Fibroblast of skin of right quadriceps (primary cell): ENCODE measurements at regions not wholly inside any gene's neighbourhood (a gene's known extent, or its start where the extent isn't known, plus 50 kb on each side); places are given as distances from the start of the nearest gene placed in this dataset.

ENCODE experiments used
- DNase-seq: peaks from one replicate; pipeline ENCODE4 v3.0.0-alpha.2; 2013

DNA sequence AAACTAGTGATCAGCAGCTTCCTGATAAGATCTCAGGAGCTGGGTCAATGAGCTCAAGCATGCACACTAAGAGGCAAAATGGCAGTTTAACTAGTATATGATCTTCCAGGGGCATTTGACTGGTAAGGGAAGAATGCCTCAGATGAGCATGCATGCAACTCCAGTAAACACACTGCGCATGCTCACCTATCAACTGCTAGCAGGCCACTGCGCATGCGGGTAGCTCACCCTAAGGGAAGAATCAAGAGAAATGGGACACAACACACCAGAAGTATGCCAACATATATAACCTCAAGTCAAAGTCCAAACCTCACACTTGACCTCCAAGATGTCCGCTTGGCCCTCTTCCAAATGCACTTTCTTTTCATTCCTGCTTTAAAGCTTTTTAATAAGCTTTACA lies 1004.0 kb downstream of the ADGRL3 start:
- no peak for DNase-seq

DNA sequence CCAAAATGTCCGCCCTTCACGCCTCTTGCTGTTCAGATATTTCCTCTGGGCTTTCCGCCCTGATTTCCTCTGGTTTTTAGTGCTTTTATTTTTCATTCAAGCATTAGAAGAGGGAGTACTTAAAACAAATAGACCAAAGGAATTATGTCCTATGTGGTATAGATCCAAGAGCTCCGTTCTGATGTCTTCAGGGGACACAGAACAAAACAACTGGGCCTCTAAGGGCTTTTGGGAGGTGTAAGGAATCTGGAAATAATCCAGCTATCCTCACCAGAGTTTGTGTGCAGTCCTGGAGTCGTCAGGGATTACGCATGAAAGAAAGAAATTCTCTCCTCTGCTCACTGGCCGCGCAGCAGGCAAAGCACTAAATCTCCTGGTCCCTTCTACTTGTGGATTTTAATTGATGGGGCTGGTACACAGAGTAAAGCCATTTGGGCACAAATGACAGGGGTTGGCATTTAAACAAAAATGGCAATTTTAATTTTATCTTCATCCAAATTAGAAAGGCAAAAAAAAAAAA lies 999.2 kb downstream of the ADGRL3 start:
- no peak for DNase-seq

DNA sequence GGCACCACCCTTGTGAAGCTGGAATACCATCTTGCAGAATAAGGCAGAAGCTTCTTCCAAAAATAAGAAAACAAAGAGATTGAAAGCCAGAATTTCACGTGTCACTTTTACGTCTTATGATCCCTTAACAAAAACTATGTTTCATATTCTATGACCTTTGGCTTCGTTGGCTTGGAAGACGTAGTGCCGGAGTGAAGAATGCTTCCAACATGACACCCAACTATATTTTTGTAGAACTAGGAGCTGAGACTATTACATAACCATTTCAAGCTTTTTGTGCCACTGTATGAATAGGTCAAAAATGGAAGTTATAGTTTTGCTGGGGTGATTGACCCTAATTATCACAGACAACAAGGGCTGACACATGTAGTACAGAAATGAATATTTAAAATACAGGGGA lies 996.2 kb downstream of the ADGRL3 start:
- DNase-seq: no peak

DNA sequence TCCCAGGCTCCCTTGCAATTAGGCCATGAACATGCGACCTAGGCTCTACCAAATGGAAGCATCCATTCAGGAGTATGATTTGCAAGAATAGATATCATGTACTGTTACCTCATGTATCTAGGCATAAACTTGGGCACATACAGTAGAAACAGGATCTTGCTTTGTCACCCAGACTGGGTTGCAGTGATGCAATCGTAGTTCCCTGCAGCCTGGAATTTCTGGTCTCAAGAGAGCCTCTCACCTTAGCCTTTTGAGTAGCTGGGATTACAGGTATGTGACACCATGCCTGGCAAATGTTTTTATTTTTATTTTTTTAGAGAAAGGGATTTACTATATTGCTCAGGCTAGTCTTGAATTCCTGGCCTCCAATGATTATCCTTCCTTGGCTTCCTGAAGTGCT lies 994.2 kb downstream of the ADGRL3 start:
- DNase-seq: no peak

DNA sequence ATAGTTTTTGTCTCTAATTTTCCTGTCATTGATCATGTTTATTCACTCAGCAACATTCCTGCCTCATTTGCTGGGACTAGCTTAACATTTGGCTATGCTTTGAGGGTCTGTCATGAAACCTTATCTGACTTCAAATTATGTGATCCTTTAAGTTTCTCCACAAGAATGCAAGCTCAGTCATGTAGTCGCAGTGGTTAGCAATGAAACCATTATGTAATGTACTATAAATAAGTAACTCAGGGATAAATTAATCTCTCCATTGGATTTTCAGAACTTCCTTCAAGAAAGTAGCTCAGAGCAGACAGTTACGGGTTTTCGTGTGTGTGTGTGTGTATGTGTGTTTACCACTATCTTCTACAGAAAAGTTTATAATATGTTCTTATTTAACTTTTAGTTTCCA lies 993.6 kb downstream of the ADGRL3 start:
- no peak for DNase-seq

DNA sequence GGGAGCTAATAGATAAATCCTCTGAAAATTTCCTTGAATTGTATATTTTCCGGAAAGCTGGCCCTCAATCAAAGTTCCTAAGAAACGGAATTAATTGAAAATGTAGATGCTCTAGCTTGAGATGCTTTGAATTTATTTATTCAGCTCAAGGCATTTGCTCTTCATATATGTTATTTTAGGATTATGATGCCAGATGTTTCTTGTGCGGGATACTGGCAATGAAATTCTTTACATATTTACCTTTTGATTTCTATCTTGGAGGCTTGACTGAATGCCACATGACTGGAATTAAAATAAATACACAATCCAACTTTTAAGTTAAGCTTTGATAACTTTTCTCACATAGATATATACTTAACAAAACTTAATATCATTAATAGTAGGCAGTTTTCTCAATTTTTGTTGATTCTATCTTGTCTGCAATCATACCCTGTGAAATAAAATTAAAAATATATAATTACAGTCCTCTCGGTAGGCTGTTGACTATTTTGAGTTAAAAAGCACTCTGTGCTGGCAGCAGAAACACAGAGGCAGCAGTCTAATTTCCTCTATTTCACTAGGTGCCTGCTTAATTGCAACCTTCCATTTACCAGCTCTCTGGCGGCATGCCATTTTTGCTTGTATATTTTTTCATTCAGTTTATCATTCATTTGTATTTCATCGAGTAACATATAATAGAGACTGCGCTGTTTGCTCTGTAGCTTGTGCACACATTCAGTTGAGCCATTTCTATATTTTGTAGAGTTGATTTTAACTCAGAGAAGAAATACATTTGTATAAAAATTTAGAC lies 991.5 kb downstream of the ADGRL3 start:
- no peak for DNase-seq

DNA sequence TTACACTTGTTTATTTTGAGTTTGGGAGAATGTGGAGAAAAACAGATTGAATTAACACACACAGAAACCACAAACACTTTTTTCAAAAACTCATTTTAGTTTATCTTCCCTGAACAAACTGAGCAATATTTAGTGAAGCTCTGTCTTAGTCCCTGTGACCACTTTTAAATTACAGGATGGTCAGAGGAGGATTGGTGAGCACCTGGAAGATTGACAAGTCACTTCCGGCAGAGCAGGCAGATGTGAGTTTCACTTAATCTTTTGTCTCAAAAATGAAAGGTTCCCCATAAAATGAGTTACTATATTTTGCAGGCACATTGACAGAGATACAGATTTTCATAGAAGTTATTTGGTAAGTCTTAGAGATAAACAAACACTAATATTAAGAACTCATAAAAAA lies 970.1 kb downstream of the ADGRL3 start:
- no peak for DNase-seq

DNA sequence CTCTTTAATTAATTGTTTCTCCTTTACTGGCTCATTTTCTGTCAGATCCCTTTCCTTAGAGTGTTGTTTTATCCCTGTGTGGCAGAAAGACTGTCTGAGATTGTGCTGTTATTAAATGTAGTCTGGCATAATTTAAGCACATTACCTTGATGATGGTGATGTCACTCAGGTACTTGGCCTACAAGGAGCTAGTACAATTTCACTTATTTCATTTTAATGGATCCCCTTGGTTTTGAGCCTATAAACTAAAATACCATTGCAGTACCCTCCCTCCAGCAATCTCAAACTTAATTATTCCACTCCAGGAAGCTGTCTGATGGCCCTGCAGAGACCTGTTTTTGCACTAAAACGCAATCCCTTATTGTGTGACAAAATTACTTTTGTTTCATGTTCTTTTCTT lies 968.6 kb downstream of the ADGRL3 start:
- no peak for DNase-seq

DNA sequence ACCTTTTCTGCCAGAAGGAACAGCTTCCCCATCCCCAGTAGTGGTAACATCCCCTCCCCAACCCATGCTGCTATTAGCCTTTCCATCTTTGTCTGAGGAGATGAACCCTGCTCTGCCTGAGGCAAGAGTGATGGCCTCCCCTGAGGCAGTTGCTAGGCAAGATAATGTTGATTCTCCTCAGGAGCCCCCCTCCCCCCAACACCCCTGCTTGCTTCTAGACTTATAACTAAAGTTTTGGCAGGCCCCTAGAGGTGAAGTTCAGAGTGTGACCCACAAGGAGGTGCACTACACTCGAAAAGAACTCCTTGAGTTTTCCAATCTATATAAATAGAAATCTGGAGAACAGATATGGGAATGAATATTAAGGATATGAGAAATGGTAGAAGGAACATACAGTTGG lies 962.5 kb downstream of the ADGRL3 start:
- DNase-seq: no peak

DNA sequence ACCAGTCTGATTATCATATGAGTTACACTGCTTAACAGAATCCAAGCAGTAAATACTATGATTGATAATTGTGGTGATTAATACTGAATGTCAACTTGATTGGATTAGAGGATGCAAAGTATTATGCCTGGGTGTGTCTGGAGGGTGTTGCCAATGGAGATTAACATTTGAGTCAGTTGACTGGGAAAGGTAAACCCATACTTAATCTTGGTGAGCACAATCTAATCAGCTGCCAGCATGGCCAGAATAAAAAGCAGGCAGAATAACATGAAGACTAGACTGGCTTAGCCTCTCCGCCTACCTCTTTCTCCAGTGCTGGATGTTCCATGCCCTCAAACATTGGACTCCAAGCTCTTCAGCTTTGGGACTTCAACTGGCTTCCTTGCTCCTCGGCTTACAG lies 961.3 kb downstream of the ADGRL3 start:
- no peak for DNase-seq

DNA sequence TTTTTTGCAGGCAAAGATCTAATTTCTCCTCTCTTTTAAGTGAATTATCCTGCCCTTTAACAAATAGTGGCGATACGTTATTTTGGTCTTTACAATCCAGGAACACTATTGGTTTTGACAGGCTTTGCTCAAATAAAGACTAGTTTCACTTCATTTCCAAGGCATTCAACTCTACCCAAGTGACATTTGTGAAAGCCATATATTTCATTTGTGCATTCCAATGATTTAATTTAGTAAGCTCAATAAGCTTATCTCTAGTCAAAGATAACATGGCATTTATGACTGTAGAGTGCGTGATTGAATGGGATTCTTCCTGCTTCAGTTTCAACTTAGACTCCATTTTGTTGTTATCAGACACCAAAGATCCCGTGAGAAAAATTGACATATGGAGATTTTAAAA lies 959.8 kb downstream of the ADGRL3 start:
- DNase-seq: no peak

DNA sequence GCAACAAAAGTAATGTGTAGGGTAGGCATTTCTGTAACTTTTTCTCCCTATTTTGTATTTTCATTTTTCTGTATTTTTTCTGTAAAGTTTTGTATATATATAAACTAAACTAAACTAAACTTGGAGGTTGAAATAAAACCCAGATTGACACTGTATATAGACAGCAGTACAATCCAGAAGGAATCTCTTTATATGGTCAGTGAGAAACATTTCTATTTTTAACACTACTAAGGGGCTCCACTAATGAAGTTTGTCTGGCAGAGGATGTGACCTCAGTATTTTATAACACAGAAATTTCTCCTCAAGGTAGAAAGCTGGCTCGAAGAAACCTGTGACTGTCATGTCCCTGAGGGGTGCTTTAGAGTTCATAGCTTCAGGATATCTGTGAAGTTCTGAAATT lies 959.2 kb downstream of the ADGRL3 start:
- DNase-seq: no peak

DNA sequence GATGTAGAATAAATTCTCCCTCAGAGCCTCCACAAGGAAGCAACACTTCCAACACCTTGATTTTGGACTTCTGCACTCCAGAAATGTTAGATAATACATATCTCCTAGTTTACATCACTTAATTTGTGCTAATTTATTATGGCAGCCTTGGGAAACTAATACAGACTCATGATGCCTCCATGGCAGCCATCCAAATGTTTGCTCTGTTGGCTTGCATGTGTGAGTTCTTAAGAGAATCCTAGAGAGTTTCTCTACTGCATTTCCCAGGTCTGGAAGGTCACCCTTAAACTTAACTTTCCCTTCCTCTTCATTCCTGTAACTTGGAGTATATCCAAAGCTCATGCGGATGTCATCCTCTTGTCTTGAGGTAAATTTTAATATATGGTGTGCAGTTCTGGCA lies 956.1 kb downstream of the ADGRL3 start:
- DNase-seq: no peak

DNA sequence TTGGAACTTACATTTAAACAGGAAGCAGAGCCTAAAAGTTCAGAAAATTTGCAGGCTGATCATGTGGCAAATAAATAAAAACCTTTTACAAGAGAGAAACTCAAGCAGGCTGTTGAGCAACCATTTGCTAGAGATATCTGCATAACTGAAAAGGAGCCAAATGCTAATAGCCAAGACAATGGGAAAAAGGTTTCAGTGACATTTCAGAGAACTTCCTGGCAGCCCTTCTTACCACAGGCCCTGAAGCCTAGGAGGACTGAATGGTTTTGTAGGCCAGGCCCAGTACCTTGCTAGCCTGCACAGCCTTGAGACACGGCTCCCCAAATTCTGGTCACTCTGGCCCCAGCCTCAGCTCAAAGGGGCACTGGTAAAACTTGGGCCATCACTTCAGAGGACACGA lies 945.1 kb downstream of the ADGRL3 start:
- DNase-seq: no peak

DNA sequence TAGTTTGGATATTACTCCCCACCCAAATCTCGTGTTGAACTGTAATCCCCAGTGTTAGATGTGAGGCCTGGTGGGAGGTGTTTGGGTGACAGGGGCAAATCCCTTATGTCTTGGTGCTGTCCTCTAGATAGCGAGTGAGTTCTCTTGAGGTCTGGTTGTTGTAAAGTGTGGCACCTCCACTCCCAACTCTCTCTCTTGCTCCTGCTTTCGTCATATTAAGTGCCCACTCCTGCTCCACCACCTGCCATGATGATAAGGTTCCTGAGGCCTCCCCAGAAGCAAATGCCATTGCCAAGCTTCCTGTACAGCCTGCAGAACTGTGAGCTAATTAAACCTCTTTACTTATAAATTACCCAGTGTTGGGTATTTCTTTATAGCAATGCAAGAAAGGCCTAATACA lies 944.3 kb downstream of the ADGRL3 start:
- no peak for DNase-seq

DNA sequence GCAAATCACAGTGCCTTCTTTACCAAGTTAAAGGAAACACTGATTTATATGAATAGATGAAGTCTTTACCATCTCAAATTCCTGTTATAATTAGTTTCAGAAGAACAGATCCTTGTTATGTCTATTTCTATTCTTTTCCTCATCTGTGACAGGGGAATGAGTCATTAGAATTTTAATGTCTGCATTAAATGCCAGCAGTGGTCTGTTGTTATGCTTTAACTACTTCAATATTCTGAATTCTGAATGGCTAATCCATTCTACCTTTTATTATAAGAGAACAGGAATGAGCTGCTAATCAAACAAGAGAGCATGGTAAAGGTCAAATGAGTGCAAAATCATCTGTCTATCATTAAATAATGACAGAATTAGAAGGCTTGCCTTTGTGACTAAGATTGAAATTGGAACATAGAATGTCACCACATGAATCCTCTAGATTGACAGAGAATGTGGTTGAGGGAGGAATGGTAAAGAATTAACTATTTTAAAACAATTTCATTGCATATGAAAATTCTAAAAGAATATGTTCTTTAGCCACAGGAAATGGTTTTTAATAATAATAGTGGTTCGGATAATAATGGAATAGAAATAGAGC lies 935.5 kb downstream of the ADGRL3 start:
- DNase-seq: peak; percentile 30

DNA sequence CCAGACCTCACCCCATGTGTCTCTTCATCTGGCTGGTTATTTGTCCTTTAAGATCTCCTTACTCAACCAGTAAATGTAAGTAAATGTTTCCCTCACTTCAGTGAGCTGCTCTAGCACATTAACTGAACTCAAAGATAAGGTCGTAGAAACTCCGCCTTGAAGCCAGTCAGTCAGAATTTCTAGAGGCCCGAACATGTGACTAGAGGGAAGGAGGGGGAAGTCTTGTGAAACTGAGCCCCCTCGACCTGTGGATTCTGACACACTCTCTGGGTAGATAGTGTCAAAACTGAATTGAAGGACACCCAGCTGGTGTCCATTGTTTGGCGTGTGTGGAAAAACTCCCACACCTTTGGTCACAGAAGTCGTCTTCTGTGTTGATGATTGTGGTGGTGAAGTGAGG lies 933.9 kb downstream of the ADGRL3 start:
- no peak for DNase-seq

DNA sequence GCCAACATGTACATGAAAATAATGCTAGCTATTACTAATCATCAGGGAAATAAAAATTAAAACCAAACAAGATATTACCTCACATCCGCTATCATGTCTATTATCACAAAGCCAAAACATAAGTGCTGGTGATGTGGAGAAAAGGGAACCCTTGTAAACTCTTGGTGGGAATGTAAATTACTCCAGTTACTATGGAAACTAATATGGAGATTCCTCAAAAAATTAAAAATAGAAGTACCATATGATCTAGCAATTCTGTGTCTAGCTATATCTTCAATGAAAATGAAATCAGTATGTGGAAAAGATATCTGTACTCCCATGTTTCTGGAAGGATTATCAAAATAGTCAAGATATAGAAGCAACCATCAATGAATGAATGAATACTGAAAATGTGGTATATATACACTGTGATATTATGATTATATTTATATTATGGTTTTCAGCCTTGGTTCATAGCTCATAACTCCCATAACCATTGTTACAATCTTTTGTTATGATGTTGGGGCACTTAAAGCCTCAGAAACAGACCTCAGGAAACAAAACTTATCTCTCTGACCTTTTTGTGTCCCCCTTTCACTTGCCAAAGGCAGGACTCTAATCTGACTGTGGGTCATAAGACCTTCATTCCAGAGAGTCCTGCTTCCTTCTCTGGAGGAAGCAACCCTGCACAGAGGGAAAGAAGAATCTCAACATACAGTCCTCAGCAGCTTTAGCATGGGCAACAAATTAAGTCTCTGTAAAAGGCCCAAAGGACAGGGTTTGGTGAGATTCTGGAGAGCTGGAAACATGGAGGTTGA lies 933.2 kb downstream of the ADGRL3 start:
- DNase-seq: no peak

DNA sequence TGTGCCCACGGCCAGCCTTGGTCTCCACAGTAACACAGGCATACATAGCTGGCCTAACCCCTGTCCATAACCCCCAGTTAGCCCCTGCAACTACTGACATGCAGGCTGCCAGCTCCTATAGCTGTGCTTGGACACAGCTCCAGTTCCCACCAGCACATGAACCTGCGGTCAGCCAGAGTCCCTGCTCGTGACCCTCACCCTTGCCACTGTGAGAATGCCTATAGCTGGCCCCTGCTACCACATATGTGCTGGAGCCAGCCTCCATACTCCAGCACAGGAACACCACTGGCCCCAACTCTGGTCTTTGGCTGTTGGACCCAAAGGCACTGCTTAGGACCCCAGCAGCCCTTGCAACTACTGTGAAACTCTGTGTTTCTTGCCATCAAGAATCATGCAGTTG lies 930.9 kb downstream of the ADGRL3 start:
- no peak for DNase-seq

DNA sequence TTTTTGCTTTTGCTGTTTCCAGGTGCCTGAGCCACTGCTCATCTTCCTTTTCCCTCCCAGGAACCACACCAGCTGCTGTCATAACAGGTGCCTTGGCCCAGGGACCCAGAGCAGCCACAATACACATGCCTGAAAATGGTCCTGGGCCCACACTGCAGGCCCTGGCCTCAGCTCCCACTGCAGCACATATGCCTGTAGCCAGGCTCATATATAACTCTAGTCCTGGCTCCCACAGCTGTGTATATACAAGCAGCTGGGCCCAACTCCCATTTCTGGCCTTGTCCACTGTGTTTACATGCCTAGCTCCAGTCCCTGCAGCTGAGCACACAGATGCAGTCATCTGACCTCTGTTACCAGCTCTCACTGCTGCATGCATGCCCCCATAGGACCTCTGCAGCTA lies 930.5 kb downstream of the ADGRL3 start:
- no peak for DNase-seq

DNA sequence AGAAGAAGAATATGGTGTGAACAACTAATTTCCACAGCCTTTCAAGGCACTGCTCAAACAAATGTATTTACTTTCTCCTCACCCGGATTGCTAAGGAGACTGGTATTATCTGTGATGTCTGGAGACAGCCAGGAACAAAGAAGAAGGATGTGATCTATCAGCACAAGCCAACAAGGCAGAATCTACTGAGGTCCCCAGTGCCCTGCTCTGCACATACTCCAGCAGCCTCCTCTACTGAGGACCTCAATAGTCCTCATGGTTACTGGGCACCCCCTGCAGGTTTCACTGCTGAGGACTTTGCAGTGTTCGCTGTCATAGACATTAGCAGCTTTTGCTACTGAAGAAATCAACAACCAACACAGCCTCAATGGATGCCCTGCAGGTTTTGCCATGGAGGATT lies 930.1 kb downstream of the ADGRL3 start:
- no peak for DNase-seq
